Liver (tissue), 8 donors: ENCODE measurements at regions not wholly inside any gene's neighbourhood (a gene's known extent, or its start where the extent isn't known, plus 50 kb on each side); places are given as distances from the start of the nearest gene placed in this dataset.

ENCODE experiments used
- DNase-seq: peaks from one replicate; pipeline ENCODE4 v3.0.0-alpha.2; 2017; ENCODE audit warnings: low spot score
- H3K27ac ChIP-seq, 2 donors: one replicate each; pipeline ENCODE4 v1.7.0; 2013; ENCODE audit warnings: inconsistent platforms in 2 of 2, low read length in 2 of 2, control low read depth in 1 of 2, low read depth in 1 of 2, mild to moderate bottlenecking in 1 of 2
- H3K27me3 ChIP-seq, 4 donors: one replicate each; pipeline versions ENCODE4 v1.6.1 to v1.7.0; 2013; ENCODE audit warnings: low read length in 3 of 4, inconsistent platforms in 1 of 4, mild to moderate bottlenecking in 1 of 4, moderate library complexity in 1 of 4; ENCODE audit not compliant: control insufficient read depth in 4 of 4, insufficient read depth in 4 of 4
- H3K36me3 ChIP-seq, 4 donors: one replicate each; pipeline versions ENCODE4 v1.6.1 to v1.7.0; 2013; ENCODE audit warnings: low read length in 3 of 4, mild to moderate bottlenecking in 3 of 4, low read depth in 1 of 4, moderate library complexity in 1 of 4; ENCODE audit not compliant: control insufficient read depth in 4 of 4, insufficient read depth in 3 of 4
- H3K4me1 ChIP-seq, 4 donors: one replicate each; pipeline versions ENCODE4 v1.6.1 to v1.7.0; 2013; ENCODE audit warnings: low read length in 3 of 4, mild to moderate bottlenecking in 3 of 4, moderate library complexity in 1 of 4; ENCODE audit not compliant: control insufficient read depth in 4 of 4, insufficient read depth in 4 of 4
- H3K4me3 ChIP-seq, 3 donors: one replicate each; pipeline versions ENCODE4 v1.6.1 to v1.7.0; 2013; ENCODE audit warnings: low read length in 3 of 3, control low read depth in 1 of 3, low read depth in 1 of 3, mild to moderate bottlenecking in 1 of 3
- H3K9ac ChIP-seq, 2 donors: one replicate each; pipeline ENCODE4 v1.7.0; 2013; ENCODE audit warnings: low read length in 2 of 2, mild to moderate bottlenecking in 2 of 2, moderate library complexity in 2 of 2, control low read depth in 1 of 2, low read depth in 1 of 2
- H3K9me3 ChIP-seq, 4 donors: one replicate each; pipeline versions ENCODE4 v1.6.1 to v1.7.0; 2013; ENCODE audit warnings: low read length in 3 of 4; ENCODE audit not compliant: control insufficient read depth in 4 of 4
- ATF3 ChIP-seq: IDR thresholded peaks from 2 replicates; pipeline ENCODE4 v1.6.1; 2016; ENCODE audit warnings: antibody characterized with exemption
- CTCF ChIP-seq: fragments of 150-350 bp; IDR thresholded peaks from 2 replicates; pipeline ENCODE4 v1.5.1; 2017; ENCODE audit warnings: improper control_type of control experiment, low read depth, low read length; ENCODE audit not compliant: missing input control
- EGR1 ChIP-seq, 2 donors: IDR thresholded peaks; 2 replicates each; pipeline ENCODE4 v1.6.1; 2016 to 2018; ENCODE audit warnings: antibody characterized with exemption in 2 of 2, low read depth in 2 of 2
- FOXA1 ChIP-seq: IDR thresholded peaks from 2 replicates; pipeline ENCODE4 v1.6.1; 2016; ENCODE audit warnings: antibody characterized with exemption
- GABPA ChIP-seq, 2 donors: IDR thresholded peaks in 1 of 2; conservative IDR thresholded peaks in 1 of 2; 2 replicates each; pipeline ENCODE4 v1.6.1; 2016; ENCODE audit warnings: antibody characterized with exemption in 2 of 2, mild to moderate bottlenecking in 1 of 2, moderate library complexity in 1 of 2
- HNF4A ChIP-seq, 2 donors: conservative IDR thresholded peaks; 2 replicates each; pipeline ENCODE4 v1.6.1; 2016; ENCODE audit warnings: antibody characterized with exemption in 2 of 2, mild to moderate bottlenecking in 2 of 2
- HNF4G ChIP-seq: IDR thresholded peaks from 2 replicates; pipeline ENCODE4 v1.6.1; 2016; ENCODE audit warnings: antibody characterized with exemption
- JUND ChIP-seq, 2 donors: IDR thresholded peaks; 2 replicates each; pipeline ENCODE4 v1.6.1; 2016; ENCODE audit warnings: antibody characterized with exemption in 2 of 2
- NR2F2 ChIP-seq: IDR thresholded peaks from 2 replicates; pipeline ENCODE4 v1.6.1; 2016; ENCODE audit warnings: antibody characterized with exemption
- SP1 ChIP-seq: IDR thresholded peaks from 2 replicates; pipeline ENCODE4 v1.6.1; 2018; ENCODE audit warnings: antibody characterized with exemption, mild to moderate bottlenecking
- TAF1 ChIP-seq: conservative IDR thresholded peaks from 2 replicates; pipeline ENCODE4 v1.6.1; 2016; ENCODE audit warnings: antibody characterized with exemption, mild to moderate bottlenecking
- YY1 ChIP-seq: IDR thresholded peaks from 2 replicates; pipeline ENCODE4 v1.6.1; 2016; ENCODE audit warnings: antibody characterized with exemption, mild to moderate bottlenecking
- WGBS: extraction: QIAGEN DNeasy Blood & Tissue Kit; methylation state at CpG from one replicate; pipeline ENCODE4 v1.1.7; 2013; 5-methylcytosine and 5-hydroxymethylcytosine counted together
- TF ChIP-seq, protein P1 (sequence below): IDR thresholded peaks from 2 replicates; pipeline ENCODE4 v1.6.1; 2016; ENCODE audit warnings: antibody characterized with exemption
- TF ChIP-seq, protein P2 (sequence below): IDR thresholded peaks from 2 replicates; pipeline ENCODE4 v1.6.1; 2016; ENCODE audit warnings: antibody characterized with exemption, mild to moderate bottlenecking
- TF ChIP-seq, protein P3 (sequence below): IDR thresholded peaks from 2 replicates; pipeline ENCODE4 v1.6.1; 2016; ENCODE audit warnings: antibody characterized with exemption
- donor health status: healthy.
- donor health status: healthy.
- donor health status: healthy.
- donor health status: healthy.
- donor health status: healthy.

- TF ChIP-seq, protein P1, sequence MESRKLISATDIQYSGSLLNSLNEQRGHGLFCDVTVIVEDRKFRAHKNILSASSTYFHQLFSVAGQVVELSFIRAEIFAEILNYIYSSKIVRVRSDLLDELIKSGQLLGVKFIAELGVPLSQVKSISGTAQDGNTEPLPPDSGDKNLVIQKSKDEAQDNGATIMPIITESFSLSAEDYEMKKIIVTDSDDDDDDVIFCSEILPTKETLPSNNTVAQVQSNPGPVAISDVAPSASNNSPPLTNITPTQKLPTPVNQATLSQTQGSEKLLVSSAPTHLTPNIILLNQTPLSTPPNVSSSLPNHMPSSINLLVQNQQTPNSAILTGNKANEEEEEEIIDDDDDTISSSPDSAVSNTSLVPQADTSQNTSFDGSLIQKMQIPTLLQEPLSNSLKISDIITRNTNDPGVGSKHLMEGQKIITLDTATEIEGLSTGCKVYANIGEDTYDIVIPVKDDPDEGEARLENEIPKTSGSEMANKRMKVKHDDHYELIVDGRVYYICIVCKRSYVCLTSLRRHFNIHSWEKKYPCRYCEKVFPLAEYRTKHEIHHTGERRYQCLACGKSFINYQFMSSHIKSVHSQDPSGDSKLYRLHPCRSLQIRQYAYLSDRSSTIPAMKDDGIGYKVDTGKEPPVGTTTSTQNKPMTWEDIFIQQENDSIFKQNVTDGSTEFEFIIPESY, result peak; percentile 82
- TF ChIP-seq NR2F2, result peak; percentile 73
- no peak for TF ChIP-seq TAF1
- peak; percentile 77 for TF ChIP-seq HNF4G
- peak in 1 of 2 donors; percentile 67 for TF ChIP-seq GABPA (IDR thresholded peaks at IDR 0.05 in 1 of 2, conservative IDR thresholded peaks at IDR 0.05 in 1 of 2)
- TF ChIP-seq JUND (IDR thresholded peaks at IDR 0.05), result peak; percentile 67 to 80
- peak; percentile 90 to 94 for TF ChIP-seq HNF4A (conservative IDR thresholded peaks at IDR 0.05)
Observed at GRCh38 chr13:40344270-40345148, 321.9 kb downstream of the FOXO1 start (continued).

DNA sequence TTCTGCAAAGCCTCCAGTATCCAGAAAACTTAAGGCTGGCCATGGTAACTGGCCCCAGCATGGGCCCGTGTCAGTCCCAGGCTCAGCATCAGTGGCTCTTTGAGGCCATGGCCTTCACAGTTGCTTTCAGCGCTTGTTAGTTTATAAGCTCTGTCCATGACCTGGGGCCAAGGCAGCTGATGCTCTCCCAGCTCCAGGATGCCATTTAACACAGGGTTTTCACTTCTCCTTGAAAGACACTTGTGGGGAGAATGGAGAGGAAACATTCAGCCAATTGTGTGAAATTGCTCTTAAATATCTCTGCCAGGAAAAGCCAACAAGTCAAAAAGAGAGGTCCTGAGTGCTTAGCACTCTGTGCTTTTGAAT lies 321.3 kb downstream of the FOXO1 start:
- no peaks in the 10 kb centered on the region for H3K9me3 ChIP-seq
- peak overlapping the region; percentile 80 to 97 for H3K27ac ChIP-seq
- H3K9ac ChIP-seq, result no peak overlapping the region
- no peaks in the 10 kb centered on the region for H3K36me3 ChIP-seq
- peaks cover 13 to 68% (median 54%) of the 10 kb centered on the region in 4 donors for H3K4me1 ChIP-seq
- peak overlapping the region in 1 of 3 donors; percentile 15 for H3K4me3 ChIP-seq
- no peak for TF ChIP-seq EGR1 (IDR thresholded peaks at IDR 0.05; ENCODE audit: low read depth in 2 of 2)
- TF ChIP-seq SP1, result no peak
- TF ChIP-seq, protein P2, sequence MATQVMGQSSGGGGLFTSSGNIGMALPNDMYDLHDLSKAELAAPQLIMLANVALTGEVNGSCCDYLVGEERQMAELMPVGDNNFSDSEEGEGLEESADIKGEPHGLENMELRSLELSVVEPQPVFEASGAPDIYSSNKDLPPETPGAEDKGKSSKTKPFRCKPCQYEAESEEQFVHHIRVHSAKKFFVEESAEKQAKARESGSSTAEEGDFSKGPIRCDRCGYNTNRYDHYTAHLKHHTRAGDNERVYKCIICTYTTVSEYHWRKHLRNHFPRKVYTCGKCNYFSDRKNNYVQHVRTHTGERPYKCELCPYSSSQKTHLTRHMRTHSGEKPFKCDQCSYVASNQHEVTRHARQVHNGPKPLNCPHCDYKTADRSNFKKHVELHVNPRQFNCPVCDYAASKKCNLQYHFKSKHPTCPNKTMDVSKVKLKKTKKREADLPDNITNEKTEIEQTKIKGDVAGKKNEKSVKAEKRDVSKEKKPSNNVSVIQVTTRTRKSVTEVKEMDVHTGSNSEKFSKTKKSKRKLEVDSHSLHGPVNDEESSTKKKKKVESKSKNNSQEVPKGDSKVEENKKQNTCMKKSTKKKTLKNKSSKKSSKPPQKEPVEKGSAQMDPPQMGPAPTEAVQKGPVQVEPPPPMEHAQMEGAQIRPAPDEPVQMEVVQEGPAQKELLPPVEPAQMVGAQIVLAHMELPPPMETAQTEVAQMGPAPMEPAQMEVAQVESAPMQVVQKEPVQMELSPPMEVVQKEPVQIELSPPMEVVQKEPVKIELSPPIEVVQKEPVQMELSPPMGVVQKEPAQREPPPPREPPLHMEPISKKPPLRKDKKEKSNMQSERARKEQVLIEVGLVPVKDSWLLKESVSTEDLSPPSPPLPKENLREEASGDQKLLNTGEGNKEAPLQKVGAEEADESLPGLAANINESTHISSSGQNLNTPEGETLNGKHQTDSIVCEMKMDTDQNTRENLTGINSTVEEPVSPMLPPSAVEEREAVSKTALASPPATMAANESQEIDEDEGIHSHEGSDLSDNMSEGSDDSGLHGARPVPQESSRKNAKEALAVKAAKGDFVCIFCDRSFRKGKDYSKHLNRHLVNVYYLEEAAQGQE, result no peak
- no peak for TF ChIP-seq ATF3
- no peak for TF ChIP-seq YY1
- TF ChIP-seq HNF4A (conservative IDR thresholded peaks at IDR 0.05), result no peak
- no peak for TF ChIP-seq CTCF
- TF ChIP-seq JUND (IDR thresholded peaks at IDR 0.05), result no peak
- TF ChIP-seq GABPA (IDR thresholded peaks at IDR 0.05 in 1 of 2, conservative IDR thresholded peaks at IDR 0.05 in 1 of 2), result no peak
- TF ChIP-seq, protein P3, sequence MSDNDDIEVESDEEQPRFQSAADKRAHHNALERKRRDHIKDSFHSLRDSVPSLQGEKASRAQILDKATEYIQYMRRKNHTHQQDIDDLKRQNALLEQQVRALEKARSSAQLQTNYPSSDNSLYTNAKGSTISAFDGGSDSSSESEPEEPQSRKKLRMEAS, result no peak
- TF ChIP-seq HNF4G, result no peak
- TF ChIP-seq FOXA1, result no peak
- TF ChIP-seq, protein P1, result no peak
- no peaks in the 10 kb centered on the region for H3K27me3 ChIP-seq
- 64% methylated on average over 2 of the region's 2 CpGs for WGBS
- DNase-seq, result no peak
